Activated CD8-positive, alpha-beta memory T cell treated with anti-CD3 and anti-CD28 coated beads, Interleukin-2, amount 50 U/mL, for 24 hours (primary cell): ENCODE measurements at regions not wholly inside any gene's neighbourhood (a gene's known extent, or its start where the extent isn't known, plus 50 kb on each side); places are given as distances from the start of the nearest gene placed in this dataset.

Experiments used
- DNase-seq: peaks from one replicate; pipeline ENCODE4 v3.0.0-alpha.2; 2020; ENCODE audit errors: extremely low read depth

GRCh38 chr10:63744060-63744941, 223.1 kb downstream of the REEP3 start:
- no peak for DNase-seq

GRCh38 chr10:63749915-63750314, 228.7 kb downstream of the REEP3 start:
- no peak for DNase-seq

- no peak for DNase-seq
Measured at GRCh38 chr10:63751836-63752235, 230.6 kb downstream of the REEP3 start.

- no peak for DNase-seq
Measured at GRCh38 chr10:63752318-63752717, 231.1 kb downstream of the REEP3 start.

- no peak for DNase-seq
Measured at GRCh38 chr10:63753808-63754207, 232.6 kb downstream of the REEP3 start.

- no peak for DNase-seq
Measured at GRCh38 chr10:63755441-63755840, 234.2 kb downstream of the REEP3 start.

GRCh38 chr10:63757067-63757466, 235.9 kb downstream of the REEP3 start:
- DNase-seq: no peak

GRCh38 chr10:63758080-63758479, 236.9 kb downstream of the REEP3 start:
- no peak for DNase-seq

- no peak for DNase-seq
Measured at GRCh38 chr10:63759335-63759734, 238.1 kb downstream of the REEP3 start.

GRCh38 chr10:63760034-63760707, 239.0 kb downstream of the REEP3 start:
- no peak for DNase-seq

- DNase-seq: no peak
Measured at GRCh38 chr10:63760708-63761047, 239.5 kb downstream of the REEP3 start.

- no peak for DNase-seq
Measured at GRCh38 chr10:63761243-63761642, 240.0 kb downstream of the REEP3 start.

- no peak for DNase-seq
Measured at GRCh38 chr10:63763744-63764143, 242.5 kb downstream of the REEP3 start.

GRCh38 chr10:63765126-63765525, 243.9 kb downstream of the REEP3 start:
- DNase-seq: no peak

GRCh38 chr10:63766745-63767137, 245.5 kb downstream of the REEP3 start:
- DNase-seq: no peak

GRCh38 chr10:63767138-63767801, 246.1 kb downstream of the REEP3 start:
- no peak for DNase-seq

GRCh38 chr10:63769367-63769766, 248.2 kb downstream of the REEP3 start:
- DNase-seq: no peak

GRCh38 chr10:63770523-63770922, 249.3 kb downstream of the REEP3 start:
- no peak for DNase-seq

GRCh38 chr10:63772491-63772890, 251.3 kb downstream of the REEP3 start:
- DNase-seq: no peak

GRCh38 chr10:63773106-63773505, 251.9 kb downstream of the REEP3 start:
- no peak for DNase-seq

GRCh38 chr10:63773962-63774361, 252.8 kb downstream of the REEP3 start:
- DNase-seq: no peak

GRCh38 chr10:63780101-63780500, 258.9 kb downstream of the REEP3 start:
- DNase-seq: no peak

GRCh38 chr10:63781226-63781625, 260.0 kb downstream of the REEP3 start:
- DNase-seq: no peak
